Iris pigment epithelial cell (primary cell): ENCODE measurements at regions not wholly inside any gene's neighbourhood (a gene's known extent, or its start where the extent isn't known, plus 50 kb on each side); places are given as distances from the start of the nearest gene placed in this dataset.

ENCODE experiments used
- DNase-seq: peaks from one replicate; pipeline ENCODE4 v3.0.0-alpha.2; 2011; ENCODE audit warnings: low read depth

DNA sequence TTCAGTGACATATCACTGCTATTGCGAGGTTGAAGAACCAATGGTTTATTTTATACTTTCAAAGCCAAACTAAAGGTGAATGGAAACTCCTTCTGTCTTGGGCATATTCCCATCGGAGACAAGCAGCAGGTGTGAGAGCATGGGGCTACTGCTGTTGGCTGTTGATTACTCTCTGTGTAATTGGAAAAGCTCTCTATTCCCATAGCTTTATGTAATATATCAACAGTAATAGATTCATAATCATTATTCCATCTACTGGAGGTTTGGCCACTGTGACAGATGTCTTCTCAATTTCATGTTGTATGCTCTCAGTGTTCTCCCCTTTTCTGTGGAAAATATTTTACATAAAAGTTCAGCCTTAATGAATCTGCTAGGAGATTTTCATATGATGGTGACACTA, 352.0 kb downstream of the BTG1 start:
- DNase-seq = no peak

DNA sequence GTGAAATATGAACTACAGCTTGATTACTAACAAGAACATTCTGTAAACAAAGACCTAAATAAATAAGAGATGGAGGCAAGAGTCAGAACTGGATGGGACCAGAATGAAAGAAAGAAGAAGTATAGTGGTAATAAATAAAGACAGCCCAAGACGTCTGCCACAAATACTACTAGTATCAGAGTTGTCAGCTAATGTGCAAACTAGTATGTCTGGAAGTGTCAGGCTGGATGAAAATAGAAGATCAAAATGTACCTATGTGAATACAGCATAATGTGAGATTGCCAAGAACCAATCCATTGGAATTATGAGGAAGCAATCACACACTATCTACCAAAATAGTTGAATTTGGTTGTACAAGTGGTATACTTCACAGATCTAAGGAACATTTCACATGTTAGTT, 353.0 kb downstream of the BTG1 start:
- no peak for DNase-seq

DNA sequence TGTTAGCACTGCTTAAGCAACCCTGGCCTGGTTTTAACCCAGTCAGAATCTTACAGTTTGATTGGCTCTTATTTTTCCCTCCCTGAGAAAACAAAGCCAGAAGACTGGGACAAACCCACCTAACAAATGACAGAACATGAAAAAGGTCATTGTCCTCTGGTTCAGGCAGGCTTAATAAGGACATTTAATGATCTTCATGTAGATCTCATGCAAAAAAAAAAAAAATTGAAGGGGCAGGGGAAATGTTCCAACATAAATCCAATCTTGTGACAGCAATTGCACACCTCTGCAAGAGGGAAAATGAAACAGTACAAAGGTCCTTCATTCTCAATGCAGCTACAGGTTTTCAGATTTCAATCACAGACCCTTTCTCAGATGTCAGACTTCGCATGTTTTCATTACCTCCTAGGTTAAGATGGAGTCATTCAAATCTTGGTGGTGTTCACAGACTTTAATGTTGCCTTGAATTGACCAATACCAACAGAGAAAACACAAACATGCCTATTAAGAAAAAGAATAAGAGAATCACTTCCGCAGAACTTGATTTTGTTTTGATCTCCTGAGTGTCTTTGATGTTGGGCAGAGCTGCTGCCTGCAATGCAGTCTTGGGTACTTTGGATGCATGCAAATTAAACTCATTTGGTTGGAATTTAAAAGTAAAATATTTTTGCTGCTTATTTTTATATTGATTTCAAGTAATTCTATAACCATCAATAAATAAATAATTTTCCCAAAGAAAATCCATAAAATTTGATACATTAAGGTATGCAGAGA, 359.0 kb downstream of the BTG1 start:
- no peak for DNase-seq

DNA sequence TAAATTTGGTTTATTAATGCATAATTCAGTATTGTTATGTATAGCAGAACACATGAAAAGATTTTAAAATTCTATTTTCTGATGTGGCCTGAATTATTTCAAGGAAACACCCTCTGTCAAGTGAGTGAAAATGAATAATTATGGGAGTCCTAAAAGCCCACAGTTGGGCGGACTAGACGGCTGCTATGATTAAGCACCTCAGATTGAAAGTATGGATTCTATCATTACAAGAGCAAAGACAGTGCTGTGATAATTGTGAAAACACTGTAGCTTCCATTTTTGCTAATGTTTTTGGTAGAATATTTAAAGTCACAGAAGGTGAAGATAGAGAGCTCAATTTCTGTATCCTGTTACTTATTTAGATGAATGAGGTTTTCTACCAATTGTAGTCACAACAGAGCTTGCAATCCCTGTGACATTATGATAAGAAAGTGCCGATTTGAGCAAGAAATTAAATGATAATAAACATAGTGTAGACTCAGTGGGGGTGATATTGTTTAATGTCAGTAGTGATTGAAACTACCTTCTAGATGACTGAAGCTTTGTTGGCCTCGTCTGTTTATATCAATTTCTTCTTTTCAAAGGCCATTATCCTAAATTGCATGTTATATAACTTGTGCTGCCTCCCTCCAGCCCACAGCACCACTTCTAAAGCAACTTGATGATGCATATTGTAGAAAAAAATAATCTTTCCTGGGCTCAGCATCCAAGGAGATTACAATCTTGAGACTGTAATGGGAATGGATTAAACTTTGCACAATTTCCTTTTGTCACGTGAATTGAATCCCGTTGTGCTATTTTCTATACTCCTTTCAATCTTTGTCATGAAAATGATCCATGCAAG, 359.8 kb downstream of the BTG1 start:
- DNase-seq = no peak

DNA sequence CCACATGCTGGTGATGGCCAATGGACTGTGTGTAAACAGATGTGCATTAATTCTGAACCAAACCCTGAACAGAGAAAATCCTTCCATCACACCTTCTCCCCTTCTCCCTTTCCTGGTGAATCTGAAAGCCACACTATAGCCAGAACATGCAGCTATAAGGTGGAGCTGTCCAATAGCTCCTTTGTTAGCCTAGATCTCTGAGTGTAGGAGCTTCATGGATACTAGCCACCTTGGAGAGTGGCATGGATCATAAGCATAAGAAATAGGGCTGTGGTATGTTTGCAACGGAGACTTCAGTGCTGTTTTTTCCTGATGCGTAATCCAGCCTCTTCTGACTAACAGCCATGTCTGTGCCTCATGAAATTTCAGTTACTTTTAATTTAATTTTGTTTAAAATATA, 364.5 kb downstream of the BTG1 start:
- DNase-seq = peak; percentile 39

DNA sequence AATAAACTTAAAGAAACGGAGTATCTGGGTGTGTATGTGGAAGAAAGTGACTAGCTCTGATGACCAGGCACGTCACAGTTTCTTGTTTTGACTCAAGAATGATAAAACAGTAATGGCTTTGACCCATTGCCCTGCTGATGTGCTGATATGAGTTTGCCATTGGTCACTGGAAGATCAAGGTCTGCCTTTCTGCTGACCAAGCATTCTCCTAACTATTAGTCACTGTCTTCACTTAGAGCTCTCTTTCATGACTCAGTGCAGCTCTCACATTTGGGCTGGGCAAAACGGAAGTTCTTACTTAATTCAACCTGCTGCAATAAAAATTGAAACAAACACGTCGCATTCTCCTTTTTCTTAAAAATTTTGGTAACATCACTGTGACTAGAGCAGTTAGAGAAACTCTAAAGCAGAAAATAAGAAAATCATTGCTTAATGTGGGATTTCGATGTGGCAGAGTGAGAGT, 366.7 kb downstream of the BTG1 start:
- DNase-seq = peak; percentile 96

DNA sequence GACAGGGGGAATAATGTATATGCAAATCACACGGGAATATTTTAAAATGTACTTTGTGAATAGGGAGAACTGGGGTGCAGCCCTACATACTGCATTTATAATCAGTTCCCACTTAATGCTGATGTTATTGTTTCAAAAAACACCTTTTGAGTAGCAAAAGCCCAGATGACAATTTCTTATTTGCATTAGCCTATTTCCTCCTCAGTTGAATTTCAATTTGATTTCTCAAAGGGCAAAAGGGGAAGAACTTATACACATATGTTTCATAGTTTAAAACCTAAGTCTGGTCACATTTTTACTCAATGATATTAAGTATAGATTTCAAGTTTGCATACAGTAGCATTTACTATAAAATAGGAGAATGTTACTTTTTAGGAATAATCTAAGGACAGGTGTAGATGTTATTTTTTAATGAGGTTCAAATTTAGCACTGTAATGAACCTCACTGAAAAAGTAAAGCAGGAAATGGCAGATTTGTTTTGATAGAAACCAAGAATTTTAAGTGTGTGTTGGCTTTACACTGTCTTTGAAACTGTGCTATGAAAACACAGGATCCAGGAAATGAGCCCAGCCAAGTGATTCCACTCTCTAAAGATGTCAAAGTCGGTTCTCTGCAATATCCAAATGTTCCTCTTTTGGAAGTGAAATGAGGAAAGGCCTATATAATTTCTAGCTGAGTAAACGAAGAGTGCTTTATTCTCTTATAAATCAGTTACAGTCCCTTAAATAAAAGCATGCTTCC, 367.4 kb downstream of the BTG1 start:
- DNase-seq = peak; percentile 43

DNA sequence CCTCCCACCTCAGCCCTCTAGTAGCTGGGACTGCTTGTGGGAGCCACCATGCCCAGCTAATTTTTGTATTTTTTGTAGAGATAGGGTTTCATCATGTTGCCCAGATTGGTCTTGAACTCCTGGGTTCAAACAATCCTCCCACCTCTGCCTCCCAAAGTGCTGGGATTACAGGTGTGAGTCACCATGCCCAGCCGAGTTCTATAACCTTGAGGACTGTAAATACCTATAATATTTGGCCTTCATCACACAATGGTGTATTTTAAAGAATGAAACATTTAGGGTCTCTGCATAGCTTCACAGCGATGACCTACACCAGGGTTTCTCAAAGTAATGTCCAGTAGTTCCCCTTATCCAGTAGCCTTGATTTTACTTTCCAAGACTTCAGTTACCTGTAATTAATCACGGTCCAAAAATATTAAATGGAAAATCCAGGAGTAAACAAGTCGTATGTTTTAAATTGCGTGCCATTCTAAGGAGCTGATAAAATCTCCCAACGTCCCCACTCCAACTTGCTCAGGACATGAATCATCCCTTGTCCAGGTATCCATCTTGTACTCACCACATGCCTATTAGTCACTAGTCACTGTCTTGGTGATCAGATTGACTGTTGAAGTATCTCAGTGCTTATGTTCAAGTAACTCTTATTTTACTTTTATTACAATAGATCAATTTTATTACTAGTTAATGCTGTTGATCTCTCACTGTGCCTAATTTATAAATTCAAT, 368.2 kb downstream of the BTG1 start:
- DNase-seq = peak; percentile 70

DNA sequence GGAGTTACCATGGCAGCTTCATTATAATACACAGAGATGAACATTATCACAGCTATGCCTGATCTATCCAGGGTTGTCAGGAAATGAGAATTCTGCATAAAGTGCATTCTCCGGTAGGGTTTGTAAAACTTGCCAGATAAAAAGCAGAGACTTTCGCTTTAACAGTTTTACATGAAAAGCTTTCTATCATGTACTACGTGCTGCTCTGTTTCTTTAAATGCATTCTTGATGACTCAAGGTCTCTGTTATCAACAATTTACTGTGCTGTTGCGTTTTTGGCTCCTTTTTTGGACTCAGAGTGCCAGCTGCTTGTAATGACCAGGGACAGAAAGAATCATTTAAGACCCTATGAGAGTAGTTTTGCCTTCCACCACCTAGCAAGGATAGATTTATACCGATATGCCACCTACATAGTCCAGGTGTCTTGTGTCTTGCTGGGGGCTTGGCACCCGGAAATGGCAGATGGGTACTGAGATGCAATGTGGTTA, 371.2 kb downstream of the BTG1 start:
- DNase-seq = peak; percentile 72

DNA sequence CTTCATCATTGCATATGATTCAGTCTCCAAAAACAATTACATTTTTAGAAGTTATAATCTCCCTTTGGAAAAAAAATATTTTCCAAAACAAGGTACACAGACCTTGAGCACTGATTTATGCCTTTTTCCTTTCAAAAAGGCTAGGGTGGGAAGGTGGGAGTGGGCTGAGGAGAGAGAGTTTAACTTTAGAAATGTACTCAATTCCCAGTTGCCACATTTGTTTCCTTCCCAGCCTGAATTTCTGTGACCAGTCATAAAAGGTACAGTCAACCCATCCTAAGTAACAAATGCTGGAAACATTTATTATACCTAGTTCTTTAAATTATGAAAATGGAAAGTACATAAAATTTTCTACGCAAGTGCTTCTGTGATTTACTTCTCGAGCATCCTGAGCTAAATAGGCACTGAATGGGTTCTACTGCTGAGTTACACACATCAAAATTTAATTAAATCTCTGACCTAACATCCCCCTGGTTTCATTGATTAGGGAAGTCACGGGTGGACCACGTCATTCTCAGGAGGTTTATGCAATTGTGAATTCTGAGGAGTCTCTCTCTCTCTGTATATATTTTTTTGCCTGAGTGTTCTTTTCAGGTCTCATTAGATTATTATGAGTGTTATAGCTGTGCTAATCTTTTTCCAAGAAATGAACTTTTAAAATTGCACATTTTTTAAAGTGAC, 371.8 kb downstream of the BTG1 start:
- no peak for DNase-seq

DNA sequence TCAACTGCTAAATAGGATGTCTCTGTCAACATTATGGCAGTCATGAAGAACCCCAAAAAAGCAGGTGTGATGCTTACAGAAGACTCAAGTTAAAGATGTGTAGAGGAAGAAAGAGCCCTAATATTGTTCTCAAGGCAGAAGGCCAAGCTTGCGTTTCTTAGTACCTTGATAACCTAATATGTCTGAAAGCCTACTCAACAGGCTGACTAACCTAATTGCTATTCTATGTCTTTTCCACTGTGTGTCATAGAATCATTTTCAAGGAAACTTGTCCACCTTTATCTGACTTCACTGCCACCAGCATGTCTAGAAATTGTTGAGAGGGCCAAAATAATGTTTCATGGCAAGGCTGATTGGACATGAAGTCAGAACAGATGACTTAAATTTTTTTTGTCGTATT, 373.2 kb downstream of the BTG1 start:
- no peak for DNase-seq

DNA sequence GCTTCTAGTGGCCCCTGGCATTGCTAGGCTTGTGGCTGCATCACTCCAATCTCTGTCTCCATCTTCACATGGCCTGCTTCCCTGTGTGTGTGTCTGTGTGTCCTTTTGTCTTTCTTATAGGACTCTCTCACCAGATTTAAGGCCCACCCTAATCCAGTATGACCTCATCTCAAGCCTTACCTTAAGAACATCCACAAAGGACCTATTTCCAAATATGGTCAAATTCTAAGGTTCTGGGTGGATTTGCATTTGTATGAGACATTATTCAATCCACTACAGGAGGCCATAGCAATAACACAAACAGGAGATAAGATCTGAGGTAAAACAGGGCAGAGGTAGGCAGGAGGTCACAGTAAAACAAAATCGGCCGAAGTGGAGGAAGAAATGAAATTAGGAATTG, 375.9 kb downstream of the BTG1 start:
- DNase-seq = no peak

DNA sequence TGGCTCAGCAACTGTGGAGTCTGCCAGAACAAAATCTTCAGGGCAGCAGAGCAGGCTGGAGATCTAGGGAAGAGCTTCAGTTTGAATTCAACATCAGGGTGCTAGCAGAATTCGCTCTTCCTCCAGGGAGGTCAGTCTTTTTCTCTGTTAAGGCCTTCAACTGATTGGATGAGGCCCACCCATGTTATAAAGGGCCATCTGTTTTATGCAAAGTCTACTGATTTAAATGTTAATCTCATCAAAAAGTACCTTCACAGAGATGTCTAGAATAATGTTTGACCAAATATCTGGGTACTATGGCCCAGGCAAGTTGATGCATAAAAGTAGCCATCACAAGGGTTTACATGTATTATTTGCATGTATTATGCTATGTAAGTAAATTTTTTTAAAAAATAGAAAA, 378.4 kb downstream of the BTG1 start:
- no peak for DNase-seq

DNA sequence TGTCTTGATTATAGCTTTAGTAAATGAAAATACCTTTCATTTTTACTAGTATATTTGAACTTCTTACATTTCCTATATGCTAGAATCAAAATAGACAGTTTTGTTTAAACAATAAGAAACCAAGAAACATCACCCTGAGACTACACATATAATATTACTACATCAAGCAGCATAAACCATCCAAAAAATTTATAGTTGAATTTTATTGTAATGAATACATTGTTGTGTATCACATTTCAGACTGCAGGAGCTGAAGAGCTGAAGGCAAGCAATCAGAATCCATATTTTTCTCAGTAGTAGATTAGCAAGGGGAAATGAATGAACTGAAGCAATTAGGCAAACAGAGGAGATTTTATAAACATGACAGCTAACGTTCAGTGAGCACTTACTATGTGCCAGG, 379.2 kb downstream of the BTG1 start:
- peak; percentile 10 for DNase-seq

DNA sequence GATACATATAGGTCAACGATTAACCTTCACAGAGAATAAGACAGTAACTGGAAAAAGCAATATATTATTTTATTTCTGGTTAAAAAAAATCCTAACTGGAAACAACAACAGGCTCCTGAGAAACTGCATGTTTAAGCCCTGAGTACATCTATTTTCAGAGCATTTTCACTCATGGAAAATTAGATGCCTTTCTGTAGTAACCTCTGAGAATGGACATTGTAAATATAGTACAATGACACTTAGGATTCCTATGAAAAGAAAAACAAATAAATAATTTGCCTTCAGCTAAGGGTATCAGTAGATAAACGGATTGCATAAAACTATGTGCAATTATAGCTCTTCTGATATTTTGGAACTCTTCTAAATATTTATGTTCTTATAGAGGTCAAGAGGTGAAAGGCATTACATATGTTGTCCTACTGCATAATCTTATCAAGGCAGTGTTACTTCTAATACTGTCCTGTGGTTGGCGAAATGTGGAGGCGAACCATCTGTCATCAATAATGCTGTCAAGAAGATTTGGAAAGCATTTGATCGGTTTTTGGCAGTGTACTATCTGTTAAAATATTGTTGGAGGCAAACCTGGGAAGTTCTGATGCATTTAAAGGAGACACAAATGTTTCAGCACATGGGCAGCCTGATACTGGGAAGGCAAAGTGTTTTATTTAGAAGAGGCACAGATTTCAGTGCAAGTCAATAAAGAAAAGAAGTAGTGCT, 381.8 kb downstream of the BTG1 start:
- DNase-seq = no peak

DNA sequence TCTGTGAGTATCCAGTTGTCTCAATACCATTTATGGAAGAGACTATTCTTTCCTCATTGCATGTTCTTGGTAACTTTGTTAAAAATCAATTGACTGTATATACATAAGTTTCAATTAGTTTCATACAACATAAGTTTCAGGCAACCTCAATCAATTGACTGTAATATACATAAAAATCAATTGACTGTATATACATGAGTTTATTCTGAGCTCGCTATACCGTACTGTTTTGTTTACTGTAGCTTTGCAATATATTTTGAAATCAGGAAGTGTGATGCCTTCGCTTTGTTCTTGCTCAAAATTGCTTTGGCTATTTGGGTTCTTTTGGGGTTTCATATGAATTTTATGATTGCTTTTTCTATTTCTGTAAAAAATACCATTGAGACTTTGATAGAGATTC, 392.0 kb downstream of the BTG1 start:
- DNase-seq = no peak

DNA sequence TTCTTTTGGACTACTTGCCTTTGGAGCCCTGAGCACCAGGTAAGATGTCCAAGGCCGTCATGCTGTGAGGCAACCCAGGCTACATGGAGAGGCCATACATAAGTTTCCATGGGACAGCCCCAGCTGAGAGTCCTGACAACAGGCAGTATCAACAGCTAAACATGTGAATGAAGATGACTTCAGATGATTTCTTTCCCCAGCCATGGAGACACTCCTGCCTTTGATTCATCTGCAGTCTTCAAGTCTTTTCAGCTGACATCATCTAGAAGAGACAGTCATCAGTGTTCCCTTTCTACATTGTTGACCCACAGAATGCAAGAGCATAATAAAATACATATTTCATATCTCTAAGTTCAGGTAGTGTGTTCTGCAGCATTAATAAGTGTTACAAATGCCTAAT, 398.7 kb downstream of the BTG1 start:
- no peak for DNase-seq

DNA sequence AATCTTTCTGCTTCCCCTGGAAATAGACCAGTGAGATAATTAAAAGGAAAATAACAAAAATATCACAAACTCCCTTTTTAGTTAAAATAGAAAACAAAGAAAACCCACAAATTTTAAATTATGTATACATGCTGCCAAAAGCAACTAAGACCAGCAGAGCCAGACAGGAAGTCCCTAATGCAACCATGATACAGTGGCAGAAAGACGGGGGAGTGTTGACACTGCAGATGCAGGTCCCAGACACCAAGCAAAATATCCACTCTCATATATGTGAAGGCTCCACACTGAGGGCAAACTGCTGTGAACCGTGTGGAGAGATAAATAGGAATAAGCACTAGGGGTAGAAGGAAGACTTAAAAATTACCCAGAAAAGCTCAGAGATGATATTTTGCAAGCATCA, 401.0 kb downstream of the BTG1 start:
- no peak for DNase-seq

DNA sequence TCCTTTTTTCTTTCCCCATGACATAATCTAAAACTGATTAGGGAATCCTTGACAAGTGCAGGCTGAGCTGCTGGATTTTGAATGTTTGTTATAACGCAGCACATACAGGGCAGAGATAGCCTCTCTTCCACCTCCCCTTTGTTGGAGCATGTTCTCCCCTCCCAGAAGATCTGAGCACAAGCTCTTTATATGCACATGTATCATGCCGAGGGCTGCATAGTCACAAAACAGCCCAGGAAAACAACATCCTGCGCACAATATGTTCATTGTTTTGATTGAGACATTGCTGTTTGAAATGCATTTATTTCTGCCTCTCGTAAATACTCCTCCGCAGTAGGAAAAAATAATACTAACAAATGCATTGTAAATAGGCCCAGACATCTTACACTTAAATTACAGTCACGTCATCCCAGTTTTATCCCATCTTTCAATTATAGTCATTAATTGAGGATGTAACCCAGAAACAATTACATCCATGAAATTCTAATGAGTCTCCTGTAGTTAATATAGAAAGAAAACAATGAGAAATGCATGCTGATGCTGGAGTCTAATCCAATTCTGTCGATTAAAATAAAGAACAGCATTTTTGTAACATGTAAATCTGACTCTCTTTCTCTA, 401.8 kb downstream of the BTG1 start:
- no peak for DNase-seq

DNA sequence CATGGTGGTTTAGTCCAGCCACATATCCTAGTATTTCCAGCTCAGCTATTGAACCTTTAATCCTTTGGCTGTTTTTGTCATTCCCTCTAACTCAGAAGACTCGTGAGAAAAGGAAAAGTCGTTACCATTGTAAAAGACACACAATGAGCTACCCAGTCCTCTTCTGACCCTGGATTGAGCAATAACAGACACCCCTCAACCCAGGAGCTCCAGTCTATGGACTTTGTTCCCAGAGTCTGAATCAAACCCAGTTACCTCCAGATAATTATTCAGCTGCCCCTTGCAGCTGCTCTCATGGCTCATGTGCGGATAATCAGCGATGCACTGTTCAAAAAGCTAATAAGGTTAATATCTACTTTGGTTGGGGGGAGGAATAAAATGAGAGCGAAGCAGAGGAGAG, 402.4 kb downstream of the BTG1 start:
- DNase-seq = no peak
